Keratinocyte (primary cell): ENCODE measurements at regions not wholly inside any gene's neighbourhood (a gene's known extent, or its start where the extent isn't known, plus 50 kb on each side); places are given as distances from the start of the nearest gene placed in this dataset.

Experiments
- DNase-seq: peaks from one replicate; pipeline ENCODE4 v3.0.0-alpha.2; 2011; ENCODE audit warnings: low read depth, missing footprints, low spot score
- FAIRE-seq: peaks from 2 replicates; lab custom pipeline; 2011; peaks lifted over from hg19 to GRCh38; lab: Jason Lieb, UNC
- H2AFZ ChIP-seq: 2 replicates; pipeline ENCODE4 v1.6.0; 2012; ENCODE audit warnings: low read length, control low read depth, inconsistent platforms; ENCODE audit not compliant: control insufficient read depth
- H3K27ac ChIP-seq: 2 replicates; pipeline ENCODE4 v1.5.1; 2011; ENCODE audit warnings: low read length; ENCODE audit not compliant: control insufficient read depth, insufficient read depth
- H3K27me3 ChIP-seq: 3 replicates; pipeline ENCODE4 v1.6.0; 2011; ENCODE audit warnings: low read length; ENCODE audit not compliant: control insufficient read depth, insufficient read depth; ENCODE audit errors: extremely low read depth
- H3K36me3 ChIP-seq, 2 experiments: 2 replicates in 1 of 2; 3 replicates in 1 of 2; pipeline ENCODE4 v1.5.1; 2011; ENCODE audit warnings: low read length in 2 of 2, mild to moderate bottlenecking in 1 of 2; ENCODE audit not compliant: control insufficient read depth in 2 of 2, insufficient read depth in 2 of 2; ENCODE audit errors: extremely low read depth in 1 of 2
- H3K4me1 ChIP-seq: 3 replicates; pipeline ENCODE4 v1.5.1; 2011; ENCODE audit warnings: low read length; ENCODE audit not compliant: control insufficient read depth, insufficient read depth; ENCODE audit errors: extremely low read depth
- H3K4me2 ChIP-seq: 3 replicates; pipeline ENCODE4 v1.6.0; 2011; ENCODE audit warnings: low read depth, low read length; ENCODE audit not compliant: control insufficient read depth, insufficient read depth; ENCODE audit errors: extremely low read depth
- H3K4me3 ChIP-seq, 3 experiments: fragments of 200-600 bp in 1 of 3; sonication (generic) in 1 of 3; 2 replicates in 2 of 3; 3 replicates in 1 of 3; pipeline ENCODE4 v1.5.1; 2011 to 2016; ENCODE audit warnings: low read length in 3 of 3, mild to moderate bottlenecking in 3 of 3, control low read depth in 2 of 3, inconsistent platforms in 1 of 3, low read depth in 1 of 3, mixed read lengths in 1 of 3, mixed run types in 1 of 3, moderate library complexity in 1 of 3; ENCODE audit not compliant: control insufficient read depth in 2 of 3, insufficient read depth in 2 of 3; ENCODE audit errors: extremely low read depth in 1 of 3
- H3K79me2 ChIP-seq: 2 replicates; pipeline ENCODE4 v1.6.0; 2012; ENCODE audit warnings: low read length; ENCODE audit not compliant: control insufficient read depth, insufficient read depth
- H3K9ac ChIP-seq: 3 replicates; pipeline ENCODE4 v1.6.0; 2011; ENCODE audit warnings: low read length; ENCODE audit not compliant: control insufficient read depth, insufficient read depth; ENCODE audit errors: extremely low read depth
- H3K9me1 ChIP-seq: 3 replicates; pipeline ENCODE4 v1.6.0; 2011; ENCODE audit warnings: low read length; ENCODE audit not compliant: control insufficient read depth, insufficient read depth; ENCODE audit errors: extremely low read depth
- H3K9me3 ChIP-seq: 2 replicates; pipeline ENCODE4 v1.5.1; 2012; ENCODE audit warnings: low read depth, low read length; ENCODE audit not compliant: control insufficient read depth
- H4K20me1 ChIP-seq: 3 replicates; pipeline ENCODE4 v1.6.0; 2011; ENCODE audit warnings: low read length; ENCODE audit not compliant: control insufficient read depth, insufficient read depth; ENCODE audit errors: extremely low read depth
- CTCF ChIP-seq, 3 experiments: IDR thresholded peaks in 1 of 3; conservative IDR thresholded peaks in 1 of 3; optimal IDR thresholded peaks in 1 of 3; 2 replicates in 2 of 3; 3 replicates in 1 of 3; pipeline versions ENCODE3 to v1.5.1; 2011; ENCODE audit warnings: low read length in 3 of 3, mild to moderate bottlenecking in 3 of 3, moderate library complexity in 2 of 3, control low read depth in 1 of 3, inconsistent platforms in 1 of 3; ENCODE audit not compliant: insufficient read depth in 2 of 3; ENCODE audit errors: extremely low read depth in 1 of 3
- EZH2 ChIP-seq: IDR thresholded peaks from one replicate; pipeline ENCODE4 v1.6.1; 2012; ENCODE audit warnings: inconsistent platforms, mild to moderate bottlenecking, low read length, moderate library complexity
- dilution Hi-C: fragments of 300-500 bp; cut with MboI; formaldehyde crosslinking; loops from one replicate; pipeline ENCODE4 v1.7.0; 2020; ENCODE audit warnings: low sequenced_read_pairs; ENCODE audit not compliant: extremely low pct_ligation_motif_present

- Histone ChIP-seq H3K27ac (no peak overlapping the region), H4K20me1 (no peaks in the 10 kb centered on the region), H3K4me1 (no peaks in the 10 kb centered on the region), H3K9me1 (no peaks in the 10 kb centered on the region), H3K9ac (no peak overlapping the region), H2AFZ (no peak overlapping the region), H3K9me3 (no peaks in the 10 kb centered on the region), H3K4me3 (no peak overlapping the region), H3K36me3 (no peaks in the 10 kb centered on the region), H3K4me2 (no peak overlapping the region), H3K79me2 (no peaks in the 10 kb centered on the region), H3K27me3 (no peaks in the 10 kb centered on the region)
- FAIRE-seq, result no peak
- TF ChIP-seq CTCF (optimal IDR thresholded peaks at IDR 0.05 in 1 of 3, IDR thresholded peaks at IDR 0.05 in 1 of 3, conservative IDR thresholded peaks at IDR 0.05 in 1 of 3; ENCODE audit: extremely low read depth in 1 of 3, insufficient read depth in 2 of 3, low read length in 3 of 3), result no peak
- TF ChIP-seq EZH2, result no peak
- DNase-seq, result no peak
- dilution Hi-C loops, result no loop called here
Observed at GRCh38 chr14:97353102-97353501, 555.9 kb downstream of the VRK1 start.

GRCh38 chr14:97354119-97354722, 557.0 kb downstream of the VRK1 start:
- no peaks in the 10 kb centered on the region for H3K9me1 ChIP-seq
- no peaks in the 10 kb centered on the region for H3K27me3 ChIP-seq
- no peak overlapping the region for H2AFZ ChIP-seq
- no peaks in the 10 kb centered on the region for H4K20me1 ChIP-seq
- TF ChIP-seq EZH2 (no peak), CTCF (optimal IDR thresholded peaks at IDR 0.05 in 1 of 3, IDR thresholded peaks at IDR 0.05 in 1 of 3, conservative IDR thresholded peaks at IDR 0.05 in 1 of 3; ENCODE audit: extremely low read depth in 1 of 3, insufficient read depth in 2 of 3, low read length in 3 of 3) (no peak)
- no peak overlapping the region for H3K27ac ChIP-seq
- no peaks in the 10 kb centered on the region for H3K36me3 ChIP-seq
- no peaks in the 10 kb centered on the region for H3K4me1 ChIP-seq
- H3K4me3 ChIP-seq, result no peak overlapping the region
- DNase-seq (no peak), FAIRE-seq (no peak)
- dilution Hi-C loops, result no loop called here
- H3K9ac ChIP-seq, result no peak overlapping the region
- H3K4me2 ChIP-seq, result no peak overlapping the region
- no peaks in the 10 kb centered on the region for H3K9me3 ChIP-seq
- no peaks in the 10 kb centered on the region for H3K79me2 ChIP-seq
